B cell (primary cell): ENCODE measurements at regions not wholly inside any gene's neighbourhood (a gene's known extent, or its start where the extent isn't known, plus 50 kb on each side); places are given as distances from the start of the nearest gene placed in this dataset.

Experiments
- CTCF ChIP-seq: fragments of 200-600 bp; IDR thresholded peaks from one replicate; pipeline ENCODE4 v1.8.0; 2022; ENCODE audit warnings: antibody characterized with exemption, mild to moderate bottlenecking
- EZH2 ChIP-seq: IDR thresholded peaks from 2 replicates; pipeline ENCODE4 v1.6.1; 2012; ENCODE audit warnings: borderline replicate concordance, low read depth, mild to moderate bottlenecking, moderate library complexity, low read length; ENCODE audit not compliant: insufficient read depth, poor library complexity, severe bottlenecking

DNA sequence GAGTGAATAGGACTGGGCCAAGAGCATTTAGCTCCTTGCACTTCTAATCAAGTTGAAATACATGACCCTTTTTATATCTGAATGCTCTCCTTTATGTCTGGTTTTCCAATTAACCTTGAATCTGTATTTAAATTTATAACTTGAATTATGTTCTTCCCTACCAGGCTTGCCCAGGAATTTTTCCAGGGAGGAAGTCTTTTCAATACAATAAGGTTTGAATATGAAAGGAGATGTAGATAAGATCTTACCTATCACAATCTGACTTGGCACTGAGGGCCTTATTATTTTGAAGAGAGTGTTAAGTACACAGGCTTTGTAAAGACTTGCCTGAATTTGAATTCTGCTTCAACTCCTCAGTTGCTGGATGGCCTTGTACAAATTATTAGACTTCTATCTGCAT, 555.7 kb downstream of the PCDH7 start:
- TF ChIP-seq CTCF, result no peak
- no peak for TF ChIP-seq EZH2
